Cardiac fibroblast (primary cell): ENCODE measurements at regions not wholly inside any gene's neighbourhood (a gene's known extent, or its start where the extent isn't known, plus 50 kb on each side); places are given as distances from the start of the nearest gene placed in this dataset.
A peak's percentile ranks its signal among the peaks of the same experiment; 100 is the strongest.

Source experiments
- DNase-seq, 2 donors: peaks; one replicate each; pipeline versions ENCODE4 v3.0.0 to v3.0.0-alpha.2; 2010; ENCODE audit warnings: low read depth in 2 of 2
- H3K4me3 ChIP-seq, 2 donors: replicated peaks in 1 of 2; 1 replicate in 1 of 2; 2 replicates in 1 of 2; pipeline ENCODE4 v1.5.1; 2011; ENCODE audit warnings: low read depth in 2 of 2, low read length in 2 of 2, mild to moderate bottlenecking in 2 of 2, moderate library complexity in 1 of 2
- CTCF ChIP-seq: IDR thresholded peaks from one replicate; pipeline ENCODE4 v1.5.1; 2011; ENCODE audit warnings: low read depth, mild to moderate bottlenecking, low read length, inconsistent platforms

GRCh38 chr3:99472385-99472784, 166.0 kb upstream of the COL8A1 start:
- DNase-seq, result peak in 1 of 2 donors; percentile 22
- H3K4me3 ChIP-seq, result no peak overlapping the region
- TF ChIP-seq CTCF, result no peak

- DNase-seq, result no peak
- H3K4me3 ChIP-seq, result no peak overlapping the region
- TF ChIP-seq CTCF, result no peak
Measured at GRCh38 chr3:99471353-99472323, 166.8 kb upstream of the COL8A1 start.

- no peak overlapping the region for H3K4me3 ChIP-seq
- TF ChIP-seq CTCF, result no peak
- DNase-seq, result no peak
Measured at GRCh38 chr3:99470841-99471240, 167.6 kb upstream of the COL8A1 start.

- DNase-seq, result no peak
- no peak for TF ChIP-seq CTCF
- H3K4me3 ChIP-seq, result no peak overlapping the region
Measured at GRCh38 chr3:99468918-99469317, 169.5 kb upstream of the COL8A1 start.

GRCh38 chr3:99467420-99467819, 171.0 kb upstream of the COL8A1 start:
- TF ChIP-seq CTCF, result no peak
- H3K4me3 ChIP-seq, result no peak overlapping the region
- no peak for DNase-seq

GRCh38 chr3:99466331-99466730, 172.1 kb upstream of the COL8A1 start:
- H3K4me3 ChIP-seq, result no peak overlapping the region
- TF ChIP-seq CTCF, result no peak
- no peak for DNase-seq
